Activated naive CD8-positive, alpha-beta T cell treated with anti-CD3 and anti-CD28 coated beads for 36 hours (primary cell): ENCODE measurements at regions not wholly inside any gene's neighbourhood (a gene's known extent, or its start where the extent isn't known, plus 50 kb on each side); places are given as distances from the start of the nearest gene placed in this dataset.
"Not testable (repeated sequence)": the region's sequence is repeated elsewhere in the genome, so short reads cannot be mapped to it uniquely, and the experiment has no call there.

ENCODE experiments used
- DNase-seq: peaks from one replicate; pipeline ENCODE4 v3.0.0; 2021
- H3K27ac Mint-ChIP-seq: one replicate; pipeline ENCODE4 v1.8.0; 2022; ENCODE audit warnings: mild to moderate bottlenecking, moderate library complexity, mixed read lengths
- H3K27me3 Mint-ChIP-seq: one replicate; pipeline ENCODE4 v1.8.0; 2022; ENCODE audit warnings: mild to moderate bottlenecking, mixed read lengths
- H3K36me3 Mint-ChIP-seq: one replicate; pipeline ENCODE4 v1.8.0; 2021; ENCODE audit warnings: mild to moderate bottlenecking, mixed read lengths
- H3K4me1 Mint-ChIP-seq: one replicate; pipeline ENCODE4 v1.8.0; 2021; ENCODE audit warnings: mixed read lengths
- H3K4me3 Mint-ChIP-seq: one replicate; pipeline ENCODE4 v1.8.0; 2022; ENCODE audit warnings: mild to moderate bottlenecking, moderate library complexity, mixed read lengths
- H3K9me3 Mint-ChIP-seq: one replicate; pipeline ENCODE4 v1.8.0; 2022; ENCODE audit warnings: mixed read lengths

DNA sequence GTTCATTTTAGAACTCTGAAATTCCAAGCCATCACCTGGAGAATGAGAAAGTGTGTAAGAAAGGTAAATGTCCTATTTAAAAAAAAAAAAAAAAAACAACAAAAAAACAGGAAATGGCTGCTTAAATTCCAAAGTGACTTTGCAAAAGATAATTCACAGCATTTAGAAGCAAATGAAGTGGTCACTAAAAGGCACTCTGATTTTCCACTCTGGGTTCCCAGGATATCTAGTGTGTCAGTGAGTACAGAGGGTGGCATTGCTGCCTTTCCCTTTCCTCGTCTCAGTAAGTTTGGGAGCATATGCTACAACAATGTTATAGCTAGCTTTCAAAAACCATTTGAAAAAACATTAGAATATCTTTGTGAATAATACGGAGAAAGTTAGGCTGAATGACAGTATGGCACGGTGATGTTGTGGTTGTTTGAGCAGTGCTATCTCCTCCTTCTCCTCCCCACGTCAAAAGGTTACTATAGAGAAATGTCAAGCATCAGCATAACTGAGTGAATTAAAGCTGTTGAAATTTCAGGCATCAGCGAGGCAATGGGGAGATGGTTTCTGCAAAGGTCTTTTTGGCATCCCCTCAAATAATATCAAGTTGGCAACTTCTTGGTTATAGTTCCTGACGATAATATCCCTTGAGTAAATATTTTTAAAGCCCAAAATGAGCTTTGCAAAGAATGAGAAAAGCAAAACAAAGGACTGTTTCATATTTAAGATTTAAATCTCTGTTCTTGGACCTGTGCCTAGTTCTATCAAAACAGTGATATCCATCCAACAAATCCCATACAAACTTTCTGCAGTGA is 164.5 kb upstream of the E2F7 start:
- H3K4me1 Mint-ChIP-seq: no peaks in the 10 kb centered on the region
- H3K4me3 Mint-ChIP-seq: no peak overlapping the region
- DNase-seq: no peak
- H3K36me3 Mint-ChIP-seq: no peaks in the 10 kb centered on the region
- no peaks in the 10 kb centered on the region for H3K9me3 Mint-ChIP-seq
- peaks cover 4% of the 10 kb centered on the region for H3K27me3 Mint-ChIP-seq
- H3K27ac Mint-ChIP-seq: no peak overlapping the region

DNA sequence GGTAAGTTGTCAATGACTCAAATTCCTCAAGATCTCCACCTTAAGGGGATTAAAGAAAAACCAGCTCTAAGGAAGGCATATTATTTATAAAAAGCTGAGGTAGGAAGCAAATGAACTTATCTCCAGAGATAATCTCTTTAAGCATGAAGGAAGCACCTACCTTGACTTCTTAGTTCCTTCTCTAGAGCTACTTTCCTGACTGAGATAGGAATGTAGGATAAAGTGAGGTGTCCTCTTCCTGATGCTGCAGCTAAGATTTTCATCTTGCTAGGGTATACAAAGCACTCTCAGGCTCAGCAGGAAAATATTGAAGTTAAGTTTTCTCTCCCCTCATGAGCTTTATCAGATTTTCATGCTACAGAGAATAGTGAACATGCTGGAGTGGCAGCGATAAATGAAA is 163.0 kb upstream of the E2F7 start:
- H3K27ac Mint-ChIP-seq: no peak overlapping the region
- no peak for DNase-seq
- H3K4me1 Mint-ChIP-seq: no peaks in the 10 kb centered on the region
- no peaks in the 10 kb centered on the region for H3K9me3 Mint-ChIP-seq
- H3K36me3 Mint-ChIP-seq: no peaks in the 10 kb centered on the region
- H3K27me3 Mint-ChIP-seq: peaks cover 4% of the 10 kb centered on the region
- no peak overlapping the region for H3K4me3 Mint-ChIP-seq

DNA sequence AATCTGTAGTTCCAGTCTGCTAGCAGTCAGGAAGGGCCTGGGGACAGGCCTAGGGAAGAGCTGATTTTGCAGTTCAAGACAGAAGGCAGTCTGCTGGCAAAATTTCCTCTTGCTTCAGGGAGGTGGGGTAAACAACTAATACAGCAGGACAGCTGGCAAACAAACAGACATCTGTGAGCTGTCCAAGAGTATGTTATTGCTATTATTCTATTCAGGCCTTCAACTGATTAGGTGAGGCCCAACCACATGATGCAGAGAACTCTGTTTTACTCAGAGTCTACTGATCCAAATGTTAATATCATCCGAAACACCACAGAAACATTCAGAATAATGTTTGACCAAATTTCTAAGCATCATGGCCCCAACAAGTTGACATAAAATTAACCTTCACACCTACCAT is 161.0 kb upstream of the E2F7 start:
- Mint-ChIP-seq H3K4me3 (no peak overlapping the region), H3K9me3 (no peaks in the 10 kb centered on the region), H3K36me3 (no peaks in the 10 kb centered on the region), H3K4me1 (no peaks in the 10 kb centered on the region), H3K27ac (no peak overlapping the region), H3K27me3 (peaks cover 3% of the 10 kb centered on the region)
- DNase-seq: no peak

DNA sequence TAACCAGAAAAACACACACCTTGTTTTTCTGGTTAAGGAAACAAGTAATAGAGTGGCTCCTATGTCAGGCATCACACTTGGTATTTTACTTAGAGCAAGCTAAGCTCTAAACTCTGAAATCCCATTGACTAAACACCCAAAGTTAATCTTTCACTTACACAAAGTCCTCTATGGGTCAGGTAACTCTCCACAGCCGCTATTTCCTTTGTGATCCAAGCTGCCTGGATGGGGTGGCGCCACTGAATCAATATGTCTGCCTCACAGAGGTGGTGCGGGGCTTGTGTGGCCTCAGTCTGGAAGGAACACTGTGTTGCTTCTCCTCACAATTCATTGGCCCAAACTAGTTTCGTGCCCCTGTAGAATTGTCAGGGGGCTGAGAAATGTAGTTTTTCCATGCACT is 160.0 kb upstream of the E2F7 start:
- no peak overlapping the region for H3K27ac Mint-ChIP-seq
- no peaks in the 10 kb centered on the region for H3K4me1 Mint-ChIP-seq
- DNase-seq: no peak
- no peaks in the 10 kb centered on the region for H3K9me3 Mint-ChIP-seq
- peaks cover 3% of the 10 kb centered on the region for H3K27me3 Mint-ChIP-seq
- H3K4me3 Mint-ChIP-seq: no peak overlapping the region
- H3K36me3 Mint-ChIP-seq: no peaks in the 10 kb centered on the region

DNA sequence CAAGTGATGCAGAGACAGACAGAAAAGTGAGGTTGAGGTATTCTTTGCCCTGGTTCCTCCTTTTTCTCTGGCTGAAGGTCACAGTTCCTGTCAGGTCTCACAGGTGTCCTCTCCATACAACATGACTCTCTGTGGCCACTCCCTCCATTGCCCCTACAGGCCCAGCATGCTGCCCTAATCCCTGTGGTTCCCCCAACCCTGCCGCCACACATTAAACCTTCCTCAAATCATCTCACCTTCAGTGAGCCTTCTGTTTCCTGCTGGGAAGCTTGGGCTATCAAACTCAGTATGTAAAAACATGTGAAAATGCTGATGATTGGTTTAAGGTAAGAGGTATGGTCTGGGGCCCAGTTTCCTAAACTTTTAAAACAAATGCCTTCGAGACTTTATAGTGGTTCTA is 159.0 kb upstream of the E2F7 start:
- Mint-ChIP-seq H3K4me1 (no peaks in the 10 kb centered on the region), H3K36me3 (no peaks in the 10 kb centered on the region), H3K27ac (no peak overlapping the region), H3K27me3 (peaks cover 3% of the 10 kb centered on the region), H3K4me3 (no peak overlapping the region), H3K9me3 (no peaks in the 10 kb centered on the region)
- DNase-seq: no peak

DNA sequence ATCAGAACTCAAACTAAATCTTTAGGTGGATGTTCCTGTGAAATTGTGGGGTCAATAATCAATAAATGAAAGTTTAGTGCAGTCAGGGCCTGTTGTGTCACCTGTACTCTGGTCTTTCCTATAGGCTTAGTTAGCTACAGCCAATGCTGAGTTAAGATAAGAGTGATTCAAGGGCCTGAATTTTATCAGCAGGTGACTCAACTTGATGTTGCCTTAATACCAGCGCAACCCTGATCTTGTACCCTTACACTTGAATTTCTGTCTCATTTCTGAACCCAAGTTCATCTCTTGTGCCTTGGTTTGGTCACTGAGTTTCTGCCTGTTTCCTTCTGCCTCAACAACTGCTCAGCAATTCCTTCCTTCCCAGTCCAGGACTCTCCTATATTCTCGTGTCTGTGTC is 157.0 kb upstream of the E2F7 start:
- H3K4me1 Mint-ChIP-seq: no peaks in the 10 kb centered on the region
- H3K9me3 Mint-ChIP-seq: no peaks in the 10 kb centered on the region
- DNase-seq: no peak
- peaks cover 3% of the 10 kb centered on the region for H3K27me3 Mint-ChIP-seq
- H3K27ac Mint-ChIP-seq: no peak overlapping the region
- H3K4me3 Mint-ChIP-seq: no peak overlapping the region
- no peaks in the 10 kb centered on the region for H3K36me3 Mint-ChIP-seq

DNA sequence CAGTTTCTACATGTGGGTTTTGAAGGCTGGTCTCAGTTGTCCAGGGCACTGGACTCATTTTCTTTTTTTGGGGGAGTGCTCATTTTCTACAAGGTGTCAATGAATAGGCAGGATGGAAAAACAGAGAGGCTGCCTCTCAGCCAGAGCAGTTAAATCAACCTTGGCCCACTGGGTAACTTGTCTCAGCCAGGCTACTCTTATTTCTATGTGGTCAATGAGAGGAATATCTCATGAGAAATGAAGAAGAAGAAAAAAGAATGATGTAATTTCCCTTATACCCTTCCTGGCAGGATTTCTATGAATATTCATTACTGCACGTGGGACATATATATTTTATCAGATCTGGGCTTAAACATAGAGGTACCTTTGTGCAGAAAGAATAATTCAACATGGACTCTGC is 155.2 kb upstream of the E2F7 start:
- H3K27me3 Mint-ChIP-seq: peaks cover 3% of the 10 kb centered on the region
- H3K27ac Mint-ChIP-seq: no peak overlapping the region
- no peaks in the 10 kb centered on the region for H3K4me1 Mint-ChIP-seq
- H3K4me3 Mint-ChIP-seq: no peak overlapping the region
- DNase-seq: no peak
- H3K36me3 Mint-ChIP-seq: no peaks in the 10 kb centered on the region
- no peaks in the 10 kb centered on the region for H3K9me3 Mint-ChIP-seq

DNA sequence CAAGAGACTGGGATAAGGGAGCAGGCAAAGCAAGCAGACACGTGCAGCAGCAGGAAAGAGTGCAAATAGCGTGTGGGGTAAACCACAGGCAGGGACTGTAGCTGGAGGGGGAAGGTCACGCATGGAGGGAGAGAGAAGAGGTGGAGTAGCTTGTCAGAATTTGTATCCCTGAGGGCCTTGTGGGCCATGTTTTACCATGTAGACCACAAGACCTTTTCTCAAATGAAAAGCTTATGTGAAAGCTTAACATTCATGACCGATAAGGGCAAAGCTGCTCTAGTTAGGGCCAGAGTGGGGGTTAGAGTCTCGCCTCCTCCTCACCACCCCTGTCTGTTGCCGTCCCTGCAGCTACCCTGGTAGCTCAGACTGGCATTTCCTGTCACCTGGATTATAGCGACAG is 152.9 kb upstream of the E2F7 start:
- no peak for DNase-seq
- H3K27ac Mint-ChIP-seq: no peak overlapping the region
- H3K27me3 Mint-ChIP-seq: peaks cover 3% of the 10 kb centered on the region
- H3K4me3 Mint-ChIP-seq: no peak overlapping the region
- no peaks in the 10 kb centered on the region for H3K4me1 Mint-ChIP-seq
- no peaks in the 10 kb centered on the region for H3K9me3 Mint-ChIP-seq
- H3K36me3 Mint-ChIP-seq: no peaks in the 10 kb centered on the region

DNA sequence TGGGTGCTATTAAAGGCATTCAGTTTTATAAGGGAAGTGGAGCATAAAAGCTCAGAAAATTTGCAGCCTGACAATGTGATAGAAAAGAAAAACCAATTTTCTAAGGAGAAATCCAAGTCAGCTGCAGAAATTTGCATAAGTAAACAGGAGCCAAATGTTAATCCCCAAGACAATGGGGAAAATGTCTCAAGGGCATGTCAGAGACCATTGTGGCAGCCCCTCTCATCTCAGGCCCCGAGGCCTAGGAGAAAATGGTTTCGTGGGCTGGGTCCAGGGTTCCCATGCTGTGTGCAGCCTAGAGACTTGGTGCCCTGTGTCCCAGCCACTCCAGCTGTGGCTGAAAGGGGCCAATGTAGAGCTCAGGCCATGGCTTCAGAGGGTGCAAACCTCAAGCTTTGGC is 150.8 kb upstream of the E2F7 start:
- H3K27ac Mint-ChIP-seq, H3K9me3 Mint-ChIP-seq, H3K27me3 Mint-ChIP-seq, H3K4me1 Mint-ChIP-seq, H3K36me3 Mint-ChIP-seq, DNase-seq, H3K4me3 Mint-ChIP-seq: not testable (repeated sequence)

DNA sequence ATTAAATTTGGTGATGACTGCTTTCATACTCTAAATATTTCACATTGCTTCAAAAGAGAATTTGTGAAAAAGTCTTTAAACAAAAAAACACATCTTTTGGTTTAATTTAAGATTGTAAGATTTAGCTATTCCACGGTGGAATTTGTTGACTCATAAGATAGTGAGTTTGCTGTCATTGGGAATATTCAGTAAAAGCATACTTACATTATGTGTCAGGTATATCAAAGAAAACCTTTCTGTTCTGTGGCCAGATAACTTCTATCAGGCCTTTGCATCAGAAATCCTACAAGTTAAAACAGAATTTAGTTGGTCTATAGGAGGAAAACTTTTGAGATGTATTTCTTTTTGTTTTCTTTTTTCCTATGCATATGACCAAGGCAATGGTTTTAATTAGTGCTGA is 148.8 kb upstream of the E2F7 start:
- Mint-ChIP-seq H3K4me3 (no peak overlapping the region), H3K9me3 (peaks cover 14% of the 10 kb centered on the region), H3K27me3 (no peaks in the 10 kb centered on the region), H3K36me3 (no peaks in the 10 kb centered on the region), H3K4me1 (no peaks in the 10 kb centered on the region), H3K27ac (no peak overlapping the region)
- DNase-seq: no peak

DNA sequence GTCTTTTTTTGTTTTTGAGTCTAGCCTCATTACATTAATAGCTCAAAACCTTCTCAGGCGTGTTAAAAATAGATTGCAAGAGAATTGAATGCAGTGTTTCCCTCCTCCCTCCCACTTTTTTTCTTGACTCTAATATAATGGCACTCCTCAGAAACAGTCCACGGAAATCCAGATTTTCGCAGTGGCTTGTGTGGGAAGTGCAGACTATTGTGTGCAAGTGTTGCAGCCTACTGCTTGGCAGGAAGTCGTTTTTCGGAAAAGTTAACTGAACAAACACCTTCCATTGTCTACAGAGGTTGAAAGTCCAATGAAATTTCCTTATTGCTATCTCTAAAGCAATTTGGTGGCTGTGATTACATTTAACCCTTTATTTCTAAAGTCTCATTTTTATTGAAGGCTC is 147.9 kb upstream of the E2F7 start:
- no peak for DNase-seq
- H3K36me3 Mint-ChIP-seq: no peaks in the 10 kb centered on the region
- no peaks in the 10 kb centered on the region for H3K4me1 Mint-ChIP-seq
- H3K4me3 Mint-ChIP-seq: no peak overlapping the region
- no peak overlapping the region for H3K27ac Mint-ChIP-seq
- H3K27me3 Mint-ChIP-seq: no peaks in the 10 kb centered on the region
- H3K9me3 Mint-ChIP-seq: peaks cover 14% of the 10 kb centered on the region

DNA sequence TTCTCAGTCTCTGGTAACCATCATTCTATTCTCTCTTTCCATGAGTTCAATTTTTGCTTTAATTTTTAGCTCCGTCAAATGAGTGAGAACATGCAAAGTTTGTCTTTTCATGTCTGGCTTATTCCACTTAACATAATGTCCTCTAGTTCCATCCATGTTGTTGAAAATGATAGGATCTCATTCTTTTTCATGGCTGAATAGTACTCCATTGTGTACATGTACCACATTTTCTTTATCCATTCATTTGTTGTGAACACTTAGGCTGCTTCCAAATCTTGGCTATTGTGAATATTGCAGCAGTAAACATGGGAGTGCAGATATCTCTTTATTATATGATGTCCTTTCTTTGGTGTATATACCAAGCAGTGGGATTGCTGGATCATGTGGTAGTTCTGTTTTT is 145.4 kb upstream of the E2F7 start:
- H3K27ac Mint-ChIP-seq: no peak overlapping the region
- H3K27me3 Mint-ChIP-seq: no peaks in the 10 kb centered on the region
- H3K4me1 Mint-ChIP-seq: no peaks in the 10 kb centered on the region
- no peak for DNase-seq
- H3K4me3 Mint-ChIP-seq: no peak overlapping the region
- H3K36me3 Mint-ChIP-seq: no peaks in the 10 kb centered on the region
- H3K9me3 Mint-ChIP-seq: peaks cover 14% of the 10 kb centered on the region

DNA sequence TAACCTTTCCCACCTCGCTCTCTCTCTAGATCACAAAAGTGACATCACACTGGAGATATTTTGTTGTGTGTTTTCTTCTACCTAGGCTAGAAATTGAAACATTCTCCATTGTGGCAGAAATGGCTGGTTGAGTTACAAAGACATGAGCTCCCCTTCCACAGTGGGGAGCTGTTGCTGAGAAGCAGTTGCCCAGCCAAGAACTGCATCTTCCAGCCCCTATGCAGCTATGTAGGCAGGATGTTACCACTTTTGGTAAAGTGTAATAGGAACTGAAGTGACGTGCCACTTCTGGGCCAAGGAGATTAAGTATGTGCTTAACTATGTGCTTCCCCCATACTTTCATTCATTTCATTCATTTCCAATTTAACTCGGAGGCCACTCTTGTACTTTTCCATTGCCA is 138.7 kb upstream of the E2F7 start:
- no peak for DNase-seq
- no peak overlapping the region for H3K27ac Mint-ChIP-seq
- H3K4me3 Mint-ChIP-seq: no peak overlapping the region
- H3K27me3 Mint-ChIP-seq: peaks cover 5% of the 10 kb centered on the region
- no peaks in the 10 kb centered on the region for H3K36me3 Mint-ChIP-seq
- no peaks in the 10 kb centered on the region for H3K4me1 Mint-ChIP-seq
- no peaks in the 10 kb centered on the region for H3K9me3 Mint-ChIP-seq

DNA sequence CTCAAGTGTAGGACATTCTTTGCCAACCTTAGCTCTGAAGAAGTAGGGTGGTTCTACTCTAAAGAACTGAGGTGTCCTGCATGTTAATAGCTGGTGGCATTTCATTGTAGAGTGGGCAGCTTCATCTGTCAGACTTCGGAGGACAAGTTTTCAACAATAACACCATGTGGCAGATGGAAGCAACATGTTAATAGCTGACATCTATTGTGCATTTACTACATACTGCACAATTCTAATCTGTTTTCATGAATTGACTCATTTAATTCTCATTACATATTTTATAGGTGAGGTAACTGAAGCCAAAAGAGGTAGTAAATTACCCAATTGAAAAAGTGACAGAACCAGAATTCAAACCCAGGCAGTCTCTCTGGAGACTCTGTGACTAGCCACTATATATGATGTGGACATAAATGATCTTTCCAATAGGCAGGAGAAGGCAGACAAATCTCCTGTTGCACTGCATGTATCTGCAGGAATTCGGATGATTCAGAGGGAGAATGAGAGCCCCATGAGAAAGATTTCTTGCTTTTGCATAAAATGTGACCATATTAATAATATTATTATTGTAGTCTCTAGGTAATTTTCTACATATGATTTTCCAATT is 137.2 kb upstream of the E2F7 start:
- Mint-ChIP-seq H3K4me1 (no peaks in the 10 kb centered on the region), H3K36me3 (no peaks in the 10 kb centered on the region), H3K27ac (no peak overlapping the region), H3K9me3 (no peaks in the 10 kb centered on the region), H3K27me3 (peaks cover 5% of the 10 kb centered on the region), H3K4me3 (no peak overlapping the region)
- DNase-seq: no peak

DNA sequence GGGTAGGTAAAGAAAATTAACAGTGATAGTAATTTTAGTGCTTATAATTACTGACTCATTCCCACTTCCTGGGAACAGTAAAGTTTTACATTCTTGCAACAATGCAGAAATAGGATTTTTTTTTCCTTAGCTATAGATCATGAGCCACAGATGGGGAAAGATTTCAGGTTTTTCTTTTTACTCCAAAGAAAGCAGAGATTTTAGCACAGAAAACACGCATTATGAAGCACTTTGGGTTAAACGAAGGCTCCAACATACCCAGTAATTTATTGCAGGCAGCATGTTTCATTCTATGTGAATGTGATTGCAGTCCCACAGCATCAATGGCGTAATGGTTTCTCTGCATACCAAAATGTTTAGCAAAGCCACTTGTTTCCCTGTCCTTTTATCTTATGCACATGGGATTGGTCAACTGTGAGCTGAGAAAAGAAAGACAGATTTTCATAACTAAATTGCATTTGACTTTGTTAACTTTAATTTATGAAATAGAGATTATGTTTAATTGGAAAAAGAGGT is 124.6 kb upstream of the E2F7 start:
- Mint-ChIP-seq H3K36me3 (no peaks in the 10 kb centered on the region), H3K27me3 (peaks cover 4% of the 10 kb centered on the region), H3K4me1 (no peaks in the 10 kb centered on the region), H3K4me3 (no peak overlapping the region), H3K27ac (no peak overlapping the region), H3K9me3 (peaks cover 1% of the 10 kb centered on the region)
- DNase-seq: no peak

DNA sequence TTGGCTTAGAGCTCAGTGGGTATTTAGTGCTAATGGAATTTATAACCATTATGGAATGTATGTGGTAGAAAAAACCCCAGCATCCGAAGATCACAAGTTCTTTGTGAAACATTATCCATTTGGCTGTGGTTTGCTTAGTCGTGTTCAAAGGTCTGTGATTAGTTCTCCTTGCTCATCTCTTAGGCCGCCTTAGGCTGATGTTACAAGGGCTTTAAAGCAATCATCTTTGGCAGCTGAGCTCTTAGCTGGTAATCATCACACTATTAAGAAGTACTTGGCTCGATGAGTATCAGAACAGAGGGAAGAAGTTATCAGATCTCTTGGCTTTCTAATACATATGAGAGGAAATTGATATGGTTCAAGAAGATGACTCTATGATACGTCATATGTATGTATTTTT is 124.1 kb upstream of the E2F7 start:
- no peak overlapping the region for H3K27ac Mint-ChIP-seq
- no peak for DNase-seq
- H3K36me3 Mint-ChIP-seq: no peaks in the 10 kb centered on the region
- no peak overlapping the region for H3K4me3 Mint-ChIP-seq
- H3K27me3 Mint-ChIP-seq: peaks cover 4% of the 10 kb centered on the region
- peaks cover under 1% of the 10 kb centered on the region for H3K9me3 Mint-ChIP-seq
- H3K4me1 Mint-ChIP-seq: no peaks in the 10 kb centered on the region
